GM18867 (cell line): ENCODE measurements at regions not wholly inside any gene's neighbourhood (a gene's known extent, or its start where the extent isn't known, plus 50 kb on each side); places are given as distances from the start of the nearest gene placed in this dataset.

Source experiments
- ATAC-seq: cut with Tn5 transposase; IDR thresholded peaks from one replicate; pipeline ENCODE4 v1.9.1; 2021; ENCODE audit warnings: mild to moderate bottlenecking, moderate library complexity; ENCODE audit not compliant: unreplicated experiment

DNA sequence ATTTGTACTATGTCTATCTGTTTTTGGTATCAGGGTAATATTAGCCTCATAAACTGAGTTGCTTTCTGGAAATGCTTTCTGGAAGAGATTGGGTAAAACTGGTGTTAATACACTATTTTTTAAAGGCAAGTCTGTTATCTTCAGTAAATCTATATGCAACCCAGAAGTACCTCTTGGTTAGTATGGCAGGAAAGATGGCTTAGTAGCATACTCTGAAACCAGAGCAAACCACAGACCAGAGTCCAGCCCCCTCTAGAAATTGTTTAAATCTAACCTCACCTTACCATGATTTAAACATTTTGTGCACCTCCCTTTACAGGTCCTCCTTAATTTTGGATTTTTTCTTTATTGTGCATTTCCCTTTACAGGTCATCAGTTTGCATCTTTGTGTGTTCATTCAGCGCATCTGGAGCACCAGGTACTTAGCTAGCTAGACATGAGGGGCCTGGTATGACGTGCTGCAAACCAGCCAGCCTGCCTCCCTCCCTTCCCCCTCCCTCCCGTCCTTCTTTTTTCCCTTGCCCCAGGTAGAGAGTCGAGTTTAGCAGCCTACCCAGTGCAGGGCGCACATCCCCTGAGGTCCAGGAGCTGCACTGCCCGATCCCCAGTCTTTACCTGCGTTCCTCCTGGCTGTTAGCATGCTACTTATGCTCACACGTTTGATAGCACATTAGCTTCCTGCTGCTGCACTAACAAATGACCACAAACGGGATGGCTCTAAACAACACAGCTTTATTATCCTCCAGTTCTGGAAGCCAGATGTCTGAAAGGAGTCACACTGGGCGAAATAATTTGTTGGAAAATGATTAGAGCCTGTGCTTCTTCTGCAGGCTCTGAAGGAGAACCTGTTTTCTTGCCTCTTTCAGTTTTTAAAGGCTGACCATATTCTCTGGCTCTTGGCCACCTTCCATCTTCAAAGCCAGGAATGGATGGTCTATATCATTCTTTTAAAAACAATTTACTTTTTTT lies 299.9 kb upstream of the HABP2 start:
- no peak for ATAC-seq

DNA sequence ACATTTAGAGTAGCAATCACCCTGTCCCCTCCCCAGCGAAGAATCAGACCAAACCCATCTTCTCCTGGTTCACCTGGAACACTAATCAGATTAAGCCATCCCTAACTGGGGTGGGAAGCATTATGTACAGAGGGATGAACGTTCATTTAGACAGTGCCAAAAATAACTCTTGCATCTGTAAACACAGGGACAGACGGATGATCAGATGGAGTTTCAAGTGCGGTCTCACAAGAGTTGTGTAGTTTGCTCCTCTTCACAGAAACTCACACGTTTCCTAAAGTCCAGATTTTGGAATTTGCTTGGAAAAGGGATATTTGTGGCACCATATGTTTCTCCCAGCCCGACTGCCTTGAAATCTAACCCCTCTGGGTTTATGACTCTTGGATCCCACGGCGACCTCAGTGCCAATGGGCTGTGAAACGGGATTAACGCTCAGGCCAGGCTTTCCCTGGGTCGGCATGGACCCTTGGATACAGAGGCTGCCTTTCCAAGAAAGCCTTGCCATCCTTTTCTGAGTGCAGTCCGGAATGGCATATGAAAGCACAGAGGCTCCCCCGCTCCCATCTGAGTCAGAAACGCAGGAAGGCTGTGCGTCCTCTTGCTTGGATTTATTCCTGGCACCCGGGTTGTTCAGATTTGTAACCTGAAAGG lies 293.2 kb upstream of the HABP2 start:
- ATAC-seq: no peak

DNA sequence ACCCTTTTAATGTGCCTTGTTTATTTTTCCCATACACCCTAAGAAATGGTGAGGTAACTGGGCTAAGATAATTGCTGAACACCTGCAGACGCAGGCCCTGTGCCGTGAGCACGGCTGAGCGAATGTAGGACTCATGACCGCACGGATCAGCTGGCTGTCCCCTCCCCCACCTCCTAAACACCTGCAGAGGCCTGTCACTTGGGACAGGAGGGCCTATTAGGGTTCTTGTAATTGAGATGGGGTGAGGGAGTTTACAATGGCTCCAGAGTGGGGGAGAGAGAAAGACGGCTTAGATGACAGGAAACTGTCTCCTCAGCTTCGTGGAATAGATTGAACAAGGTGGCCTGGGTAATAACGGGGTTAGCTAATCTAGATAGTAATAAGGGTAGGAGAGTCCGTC lies 291.7 kb upstream of the HABP2 start:
- no peak for ATAC-seq

DNA sequence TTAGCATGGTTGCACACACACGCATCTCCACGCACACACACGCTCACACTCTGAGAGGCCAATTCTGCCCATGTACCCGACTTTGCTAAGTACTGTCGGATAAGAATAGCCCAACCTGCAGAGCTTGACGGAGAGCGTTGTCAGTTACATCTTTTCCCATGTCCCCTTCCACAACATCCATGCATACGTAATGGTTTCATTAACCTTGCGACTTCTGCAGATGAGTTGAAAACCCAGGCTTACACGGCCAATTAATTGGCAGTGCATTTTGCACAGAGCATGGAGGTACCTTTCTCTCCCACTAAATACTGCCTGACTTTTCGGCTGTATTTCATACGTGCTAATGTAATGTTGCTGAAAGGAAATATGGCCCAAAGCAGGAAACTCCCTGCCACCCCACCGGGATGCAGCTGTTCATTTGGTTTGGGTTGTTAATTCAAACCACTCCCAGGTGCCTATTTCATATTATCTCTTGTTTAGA lies 291.2 kb upstream of the HABP2 start:
- ATAC-seq: no peak

DNA sequence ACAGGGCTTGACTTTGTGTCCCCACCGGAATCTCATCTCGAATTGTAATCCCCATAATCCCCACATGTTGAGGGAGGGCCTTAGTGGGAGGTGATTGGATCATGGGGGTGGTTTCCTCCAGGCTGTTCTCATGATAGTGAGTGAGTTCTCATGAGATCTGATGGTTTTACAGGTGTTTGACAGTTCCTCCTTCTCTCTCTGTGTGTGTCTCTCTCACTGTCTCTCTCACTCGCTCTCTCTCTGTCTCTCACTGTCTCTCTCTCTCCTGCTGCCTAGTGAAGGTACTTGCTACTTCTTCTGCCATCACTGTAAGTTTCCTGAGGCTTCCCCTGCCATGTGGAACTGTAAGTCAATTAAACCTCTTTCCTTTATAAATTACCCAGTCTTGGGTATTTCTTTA lies 289.8 kb upstream of the HABP2 start:
- no peak for ATAC-seq

DNA sequence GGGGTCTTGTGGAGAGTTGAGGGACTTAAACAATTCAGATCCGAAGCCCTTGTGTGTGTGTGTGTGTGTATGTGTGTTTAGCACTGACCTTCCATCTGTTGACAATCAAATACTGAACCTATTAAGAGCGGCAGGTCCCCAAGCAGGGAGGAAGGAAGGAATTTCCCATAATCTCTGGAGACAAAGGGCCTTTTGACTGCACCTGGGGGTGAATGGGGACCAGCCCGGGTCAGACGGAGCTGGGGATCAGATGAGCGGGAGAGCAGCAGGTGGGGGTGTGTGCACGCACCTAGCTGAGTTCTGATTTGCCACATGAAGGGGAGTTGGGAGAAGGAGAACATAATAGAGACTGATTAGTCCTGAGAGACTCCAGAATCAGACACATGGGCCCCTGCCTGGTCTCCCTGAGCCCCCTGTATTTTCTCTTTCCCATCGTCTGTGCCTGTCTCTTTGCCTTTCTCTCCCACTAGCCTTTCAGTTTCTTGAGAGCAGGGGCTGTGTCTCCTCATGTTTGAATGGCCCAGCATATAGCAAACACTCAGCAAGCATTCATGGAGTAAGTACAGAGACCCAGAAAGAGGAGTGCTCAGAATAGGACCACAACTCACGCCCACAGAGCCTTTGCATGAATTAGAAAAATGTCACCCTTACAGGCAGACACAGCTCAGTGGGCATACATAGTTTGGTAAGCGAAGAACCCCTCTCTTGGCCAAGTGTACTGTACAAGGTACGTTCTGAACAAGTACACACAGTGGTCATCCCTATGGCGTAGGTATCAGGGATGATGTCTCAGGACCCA lies 288.3 kb upstream of the HABP2 start:
- ATAC-seq: no peak

DNA sequence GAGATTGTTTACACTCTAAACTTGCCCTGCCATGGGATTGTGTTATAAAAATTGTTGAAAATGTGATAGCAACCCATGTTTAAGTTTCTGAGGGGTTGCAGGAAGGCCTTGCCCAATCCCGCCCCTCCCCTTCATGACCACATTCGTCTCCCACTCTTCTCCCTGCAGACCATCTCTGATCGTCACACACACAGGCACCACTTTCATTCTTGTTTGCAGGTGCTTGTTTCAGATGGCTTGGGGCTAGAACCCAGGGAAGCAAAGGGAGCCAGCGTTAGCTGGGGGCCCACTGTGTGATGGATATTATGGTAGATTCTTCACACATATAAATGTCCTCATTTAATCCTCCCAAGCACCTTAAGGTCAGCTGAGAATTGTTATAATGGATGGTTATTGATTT lies 286.7 kb upstream of the HABP2 start:
- no peak for ATAC-seq

DNA sequence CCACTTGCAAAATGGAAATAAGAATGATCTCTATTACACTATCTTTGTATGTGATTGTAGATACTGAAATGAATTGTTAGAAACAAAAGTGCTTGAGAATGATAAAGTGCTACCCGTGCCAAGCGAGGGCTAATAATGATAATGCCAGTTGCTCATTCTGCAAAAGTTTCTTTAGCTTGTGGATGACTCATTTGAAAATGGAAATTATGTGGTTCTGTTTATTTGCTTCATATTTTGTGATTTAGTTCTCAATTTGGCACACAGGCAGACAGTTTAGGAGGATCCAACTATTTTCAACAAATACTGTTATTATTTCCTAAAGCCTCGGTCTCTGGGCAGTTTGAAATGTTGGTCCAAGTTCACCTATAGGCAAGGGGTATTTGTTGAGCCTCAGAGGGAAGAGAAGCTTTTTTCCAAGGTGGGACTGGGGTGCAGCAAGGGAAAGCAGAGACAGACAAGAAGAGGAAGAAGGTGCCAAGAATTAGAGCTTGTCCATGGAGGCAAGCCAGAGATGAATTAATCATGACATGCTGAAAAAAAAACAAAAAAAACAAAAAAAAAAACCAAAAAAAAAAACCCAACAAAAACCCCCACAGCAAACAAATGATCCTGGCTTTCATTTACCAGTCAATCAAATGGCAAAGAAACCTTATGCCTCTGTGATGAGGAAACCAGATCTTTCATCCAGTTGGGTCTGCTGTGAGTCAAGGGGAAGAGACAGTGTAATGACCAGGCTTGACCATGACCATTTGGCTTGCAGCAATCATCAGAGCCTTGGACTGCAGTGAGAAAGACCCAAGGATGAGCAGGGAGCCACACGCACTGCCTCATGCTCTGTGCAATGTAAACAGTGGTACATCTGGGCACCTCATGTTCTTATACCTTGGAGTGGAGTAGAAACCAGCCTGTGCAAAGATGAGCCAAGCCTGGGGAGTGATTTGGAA lies 285.0 kb upstream of the HABP2 start:
- ATAC-seq: no peak

DNA sequence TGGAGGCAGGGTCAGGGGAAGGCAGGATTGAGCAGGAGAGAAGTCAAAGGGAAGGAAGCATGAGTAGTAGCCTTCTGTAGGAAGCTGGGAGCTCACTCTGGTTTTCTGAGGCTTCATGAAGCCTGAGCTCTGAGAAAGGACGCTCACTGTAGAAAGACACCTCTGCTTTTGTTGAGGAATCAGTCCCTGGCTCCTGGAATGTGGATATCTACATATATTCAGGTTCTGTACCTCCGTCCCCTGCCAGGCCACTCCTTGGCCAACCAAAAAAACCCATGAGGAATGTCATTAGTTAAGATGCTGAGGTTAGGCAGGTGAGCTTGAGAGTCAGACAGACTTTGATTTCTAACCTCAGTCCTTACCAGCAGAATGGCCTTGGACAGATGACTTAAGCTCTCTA lies 283.5 kb upstream of the HABP2 start:
- no peak for ATAC-seq

DNA sequence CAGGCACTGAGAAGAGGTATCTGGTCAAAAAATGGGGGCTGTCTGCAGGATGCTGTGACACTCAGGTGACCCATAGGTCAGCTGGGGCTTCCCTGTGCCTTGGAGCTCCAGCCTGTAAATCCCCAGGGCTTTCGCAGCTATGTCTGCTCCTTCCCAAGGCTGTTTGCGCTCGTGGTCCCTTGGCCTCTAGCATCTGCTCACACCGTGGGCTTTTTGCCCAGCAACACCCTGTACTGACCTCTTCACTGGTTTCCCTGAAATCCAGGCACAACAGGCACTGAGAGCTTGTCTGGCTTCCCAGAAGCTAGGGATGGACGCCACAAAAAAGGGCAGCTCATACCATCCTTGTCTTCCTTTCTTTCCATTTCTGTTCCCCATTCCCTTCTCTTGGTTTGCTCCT lies 280.3 kb upstream of the HABP2 start:
- no peak for ATAC-seq

DNA sequence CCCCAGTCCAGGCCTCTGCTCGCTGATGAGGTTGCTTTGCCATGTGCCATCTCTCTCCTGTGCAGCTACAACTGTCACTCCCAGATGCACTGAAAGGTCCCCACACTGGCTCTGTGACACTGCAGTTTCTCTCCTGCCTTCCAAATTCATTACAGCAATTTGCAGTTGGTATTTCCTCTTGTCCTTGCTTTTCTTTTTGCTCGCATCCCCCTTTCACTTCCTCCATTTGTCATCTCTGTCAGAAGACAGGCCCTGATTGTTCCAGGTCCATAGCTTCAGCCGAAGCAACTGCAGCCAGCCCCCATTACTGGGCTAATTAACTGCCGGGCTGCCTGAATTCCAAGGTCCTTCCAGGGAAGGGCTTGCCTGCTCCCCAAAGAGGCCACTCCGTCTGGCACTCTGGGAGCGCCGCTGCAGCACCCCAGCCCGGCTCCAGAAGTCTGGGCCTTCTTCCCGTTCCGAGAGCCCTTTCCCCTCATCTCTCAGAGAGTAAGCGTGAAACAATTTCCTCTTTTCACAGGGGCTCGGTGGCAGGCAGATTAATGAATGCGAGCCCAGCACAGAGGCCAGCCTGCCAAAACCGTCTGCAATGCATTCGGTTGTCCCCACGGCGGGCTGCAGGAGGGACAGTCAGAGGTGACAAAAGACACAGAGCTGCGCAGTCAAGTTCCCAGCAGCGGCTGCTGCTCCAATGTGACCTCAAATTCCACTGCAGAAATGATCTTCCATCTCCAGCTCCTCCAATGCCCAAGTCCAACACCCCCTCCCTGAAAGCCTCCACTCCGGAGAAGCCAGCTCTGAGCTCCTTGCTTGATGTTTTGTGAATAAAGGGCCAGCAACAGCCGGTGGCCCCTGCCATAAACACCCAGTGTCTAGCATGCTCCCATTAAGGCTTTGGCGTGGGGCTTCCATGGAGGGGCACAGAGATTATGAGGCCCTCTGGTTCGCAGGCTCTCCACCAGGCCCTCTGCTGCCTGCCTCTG lies 279.4 kb upstream of the HABP2 start:
- no peak for ATAC-seq

DNA sequence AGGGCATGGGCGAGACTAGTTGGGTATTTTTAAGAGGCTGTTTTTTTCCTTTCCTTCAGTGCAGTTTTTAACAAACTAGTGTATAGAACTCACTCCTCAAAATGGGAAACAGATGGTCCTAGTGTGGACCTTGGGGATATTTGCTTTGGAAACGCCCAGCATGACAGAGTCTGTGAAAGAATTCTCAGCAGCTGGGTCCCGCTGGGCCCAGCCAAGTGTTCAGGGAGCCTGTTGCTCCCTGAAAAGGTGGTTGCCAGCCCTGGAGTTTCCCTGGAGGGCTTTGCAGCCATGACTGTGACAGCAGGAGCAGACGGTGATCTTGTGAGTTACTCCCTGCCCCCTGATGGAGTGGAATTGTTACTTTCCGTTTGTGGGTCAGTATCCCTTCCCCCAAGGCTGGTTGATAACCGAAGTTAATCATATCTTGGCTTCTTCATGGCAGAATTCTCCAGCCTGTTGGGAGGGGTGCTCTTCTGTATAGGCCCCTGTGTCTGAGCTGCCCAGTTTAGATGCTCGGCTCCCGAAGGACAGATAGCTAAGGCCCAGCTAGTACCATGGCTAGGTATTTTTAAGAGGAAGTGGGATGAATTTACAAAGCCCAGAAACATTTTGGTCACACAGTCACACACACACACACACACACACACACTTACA lies 278.6 kb upstream of the HABP2 start:
- no peak for ATAC-seq

DNA sequence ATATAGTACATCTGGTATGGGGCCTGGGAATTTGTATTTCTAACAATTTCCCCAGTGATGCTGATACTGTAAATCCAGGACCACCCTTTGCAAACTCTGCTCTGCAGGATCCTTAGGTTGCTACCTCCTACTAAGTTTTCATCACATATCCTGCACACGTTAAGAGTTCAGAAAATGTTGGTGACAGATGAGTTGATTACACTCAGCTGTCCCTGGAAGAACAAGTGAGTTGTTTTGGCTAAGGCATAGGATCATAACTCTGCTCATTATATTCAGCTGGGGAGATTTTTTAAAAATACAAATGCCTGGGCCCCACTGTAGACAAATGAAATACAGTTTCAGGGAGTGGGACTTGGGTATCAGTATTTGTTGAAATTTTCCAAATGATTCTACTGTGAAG lies 274.6 kb upstream of the HABP2 start:
- no peak for ATAC-seq

DNA sequence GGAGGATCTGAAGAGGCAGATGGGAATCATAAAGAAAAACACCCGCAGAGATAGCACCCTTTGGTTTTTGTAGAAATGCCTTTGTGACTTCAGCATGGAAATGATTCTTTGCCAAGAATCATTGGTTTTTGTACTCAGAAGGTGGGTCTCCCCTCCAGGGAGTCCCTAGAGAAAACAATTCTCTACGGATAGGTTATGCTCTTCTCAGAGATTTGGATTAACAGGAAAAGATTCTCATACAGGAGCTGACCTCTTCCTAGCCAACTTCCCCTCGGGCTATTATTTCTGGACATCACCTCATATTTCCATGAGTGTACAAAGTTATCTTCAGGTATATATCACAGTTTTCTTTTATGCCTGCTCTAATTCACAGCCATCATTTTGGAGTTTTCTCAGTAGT lies 274.2 kb upstream of the HABP2 start:
- ATAC-seq: no peak

DNA sequence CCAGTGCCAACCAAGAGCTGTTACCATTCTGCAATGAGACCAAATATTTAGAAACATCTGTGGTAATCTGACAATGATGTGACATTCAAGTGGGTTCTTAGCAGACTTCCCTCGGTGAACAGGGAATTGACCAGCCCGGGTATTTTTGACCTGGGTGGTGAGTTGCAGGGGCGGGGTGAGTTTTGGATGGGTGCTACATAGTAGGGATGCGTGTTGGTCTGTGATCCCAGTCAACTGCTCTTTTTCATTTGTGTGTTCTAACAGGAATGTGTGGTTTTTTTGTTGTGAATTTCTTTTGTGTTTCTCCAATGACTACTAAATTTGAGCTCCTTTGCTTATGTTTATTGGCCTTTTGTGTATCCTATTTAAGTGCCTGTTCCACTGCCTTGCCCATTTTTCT lies 273.6 kb upstream of the HABP2 start:
- no peak for ATAC-seq

DNA sequence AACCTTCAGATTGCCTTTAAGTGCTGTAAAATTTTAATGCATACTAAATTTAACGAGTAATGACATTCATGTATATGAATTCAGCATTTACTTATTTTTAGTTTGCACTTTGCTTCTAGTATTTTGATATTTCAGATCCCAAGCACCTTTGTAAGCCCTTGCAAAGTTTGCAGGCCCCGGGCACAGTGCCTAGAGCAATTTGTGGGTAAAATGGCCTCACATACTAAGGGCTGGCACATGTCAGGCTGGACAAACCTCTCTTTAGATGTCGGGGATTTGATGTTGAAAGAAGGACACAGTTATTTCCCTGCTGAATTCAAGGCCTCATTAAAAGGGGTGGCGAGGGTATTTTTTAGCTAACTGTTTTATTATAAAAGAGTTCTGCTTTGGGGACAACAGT lies 270.3 kb upstream of the HABP2 start:
- ATAC-seq: no peak

DNA sequence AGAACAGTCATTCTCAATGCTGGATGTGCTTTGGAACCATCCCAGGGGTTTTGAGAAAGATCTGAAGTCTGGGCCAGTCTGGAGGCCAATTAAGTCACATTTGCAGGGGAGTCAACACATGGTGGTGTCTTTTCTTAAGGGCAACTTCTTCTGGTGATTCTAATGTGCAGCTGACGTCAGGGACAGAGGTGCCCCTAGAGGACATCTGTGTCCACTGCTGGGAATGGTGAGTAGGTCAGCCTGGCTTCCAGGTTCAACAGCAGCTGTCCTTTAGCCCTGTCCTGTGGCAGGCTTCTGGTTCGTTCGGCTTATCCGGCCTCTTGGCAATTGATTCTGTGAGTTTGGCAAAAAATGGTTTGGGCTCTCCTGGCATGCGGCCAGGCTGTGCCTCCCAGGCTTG lies 269.7 kb upstream of the HABP2 start:
- no peak for ATAC-seq

DNA sequence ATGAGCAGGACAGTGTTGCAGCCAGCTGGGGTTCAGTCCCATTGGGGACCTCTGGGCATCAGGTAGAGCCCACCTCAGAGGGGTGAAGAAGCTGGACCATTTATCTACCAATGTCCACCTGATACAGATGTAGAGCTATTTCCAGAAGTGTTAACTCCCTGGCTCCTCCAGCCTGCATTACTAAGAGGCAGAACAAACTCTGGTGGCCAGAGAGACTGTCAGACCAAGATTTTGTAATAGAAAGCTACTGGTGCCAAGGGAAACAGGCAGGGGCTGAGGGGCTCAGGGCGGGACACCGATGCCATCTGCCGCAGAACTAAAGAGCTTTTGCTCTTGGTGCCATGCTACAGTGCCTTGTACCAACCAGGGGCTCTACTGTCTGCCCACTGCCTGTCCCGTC lies 268.2 kb upstream of the HABP2 start:
- no peak for ATAC-seq

DNA sequence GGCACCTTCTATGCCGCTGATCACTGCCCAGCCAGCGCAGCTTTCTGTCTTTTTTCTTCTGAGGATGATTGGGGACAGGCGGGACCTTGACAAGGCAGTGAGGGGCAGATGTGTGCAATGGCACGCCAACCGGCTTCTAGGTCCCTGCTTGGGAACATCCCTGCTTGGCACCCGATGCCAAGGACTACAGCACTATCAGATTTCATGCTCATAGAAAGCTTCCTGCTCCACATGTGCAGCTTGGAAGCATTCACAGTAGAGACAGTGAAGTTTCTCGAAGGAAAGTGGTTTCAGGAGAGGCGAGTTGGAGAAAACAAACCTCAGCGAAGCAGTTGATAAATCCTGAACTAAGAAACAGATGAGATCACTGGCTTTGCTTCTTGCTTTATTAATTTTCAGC lies 267.5 kb upstream of the HABP2 start:
- no peak for ATAC-seq
